ENCODE measurements at regions not wholly inside any gene's neighbourhood (a gene's known extent, or its start where the extent isn't known, plus 50 kb on each side); places are given as distances from the start of the nearest gene placed in this dataset.

GRCh38 chr1:117810553-117810952 is 118.9 kb downstream of the GDAP2 start:
- H3K36me3 ChIP-seq = no peaks in the 10 kb centered on the region
- no peak for DNase-seq
- no peak overlapping the region for H3K4me3 ChIP-seq
- TF ChIP-seq, protein P1, sequence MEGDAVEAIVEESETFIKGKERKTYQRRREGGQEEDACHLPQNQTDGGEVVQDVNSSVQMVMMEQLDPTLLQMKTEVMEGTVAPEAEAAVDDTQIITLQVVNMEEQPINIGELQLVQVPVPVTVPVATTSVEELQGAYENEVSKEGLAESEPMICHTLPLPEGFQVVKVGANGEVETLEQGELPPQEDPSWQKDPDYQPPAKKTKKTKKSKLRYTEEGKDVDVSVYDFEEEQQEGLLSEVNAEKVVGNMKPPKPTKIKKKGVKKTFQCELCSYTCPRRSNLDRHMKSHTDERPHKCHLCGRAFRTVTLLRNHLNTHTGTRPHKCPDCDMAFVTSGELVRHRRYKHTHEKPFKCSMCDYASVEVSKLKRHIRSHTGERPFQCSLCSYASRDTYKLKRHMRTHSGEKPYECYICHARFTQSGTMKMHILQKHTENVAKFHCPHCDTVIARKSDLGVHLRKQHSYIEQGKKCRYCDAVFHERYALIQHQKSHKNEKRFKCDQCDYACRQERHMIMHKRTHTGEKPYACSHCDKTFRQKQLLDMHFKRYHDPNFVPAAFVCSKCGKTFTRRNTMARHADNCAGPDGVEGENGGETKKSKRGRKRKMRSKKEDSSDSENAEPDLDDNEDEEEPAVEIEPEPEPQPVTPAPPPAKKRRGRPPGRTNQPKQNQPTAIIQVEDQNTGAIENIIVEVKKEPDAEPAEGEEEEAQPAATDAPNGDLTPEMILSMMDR (IDR thresholded peaks at IDR 0.05) = no peak
- no peak for TF ChIP-seq POLR2A (IDR thresholded peaks at IDR 0.05)
- no peaks in the 10 kb centered on the region for H3K27me3 ChIP-seq
- no peaks in the 10 kb centered on the region for H3K4me1 ChIP-seq
- H3K9me3 ChIP-seq = no peaks in the 10 kb centered on the region
- H3K27ac ChIP-seq = no peak overlapping the region

- no peaks in the 10 kb centered on the region for H3K36me3 ChIP-seq
- no peak overlapping the region for H3K27ac ChIP-seq
- no peaks in the 10 kb centered on the region for H3K4me1 ChIP-seq
- DNase-seq = no peak
- no peaks in the 10 kb centered on the region for H3K9me3 ChIP-seq
- no peak overlapping the region for H3K4me3 ChIP-seq
- H3K27me3 ChIP-seq = no peaks in the 10 kb centered on the region
- TF ChIP-seq, protein P1 (IDR thresholded peaks at IDR 0.05) = no peak
- TF ChIP-seq POLR2A (IDR thresholded peaks at IDR 0.05) = no peak
These were observed 116.4 kb downstream of the GDAP2 start for GRCh38 chr1:117812869-117813511.

Small RNAs in the stretch of these regions (small RNA-seq; reads per million reads assigned to genes)
- 0 reads per million in 2 donors for gene AL390877.1
- 0 reads per million in 2 donors for gene RF00561
